B cell (primary cell): ENCODE measurements at regions not wholly inside any gene's neighbourhood (a gene's known extent, or its start where the extent isn't known, plus 50 kb on each side); places are given as distances from the start of the nearest gene placed in this dataset.

Source experiments
- EZH2 ChIP-seq: IDR thresholded peaks from 2 replicates; pipeline ENCODE4 v1.6.1; 2012; ENCODE audit warnings: borderline replicate concordance, low read depth, mild to moderate bottlenecking, moderate library complexity, low read length; ENCODE audit not compliant: insufficient read depth, poor library complexity, severe bottlenecking
- TF ChIP-seq, protein P1 (sequence below): fragments of 200-600 bp; IDR thresholded peaks from one replicate; pipeline ENCODE4 v1.8.0; 2022; ENCODE audit warnings: antibody characterized with exemption, mild to moderate bottlenecking

DNA sequence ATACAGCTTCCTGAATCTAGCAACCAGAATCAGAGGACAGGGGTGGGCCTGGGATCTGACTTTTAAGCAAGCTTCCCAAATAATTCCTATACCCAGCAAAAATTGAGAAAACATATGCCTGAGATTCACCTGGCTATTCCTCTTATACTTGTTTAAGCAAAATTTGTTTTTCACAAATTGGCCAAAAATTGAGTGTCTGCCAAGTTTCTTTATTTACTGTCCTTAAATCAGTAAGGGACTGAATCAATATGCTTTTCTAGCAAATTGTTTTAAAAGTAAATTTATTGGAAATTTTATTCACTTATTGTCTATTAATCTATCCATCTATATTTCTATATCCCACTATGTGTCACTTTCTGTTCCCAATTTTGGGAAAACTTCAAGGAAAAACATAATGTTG is 337.0 kb upstream of the ZNF804A start:
- TF ChIP-seq, protein P1, sequence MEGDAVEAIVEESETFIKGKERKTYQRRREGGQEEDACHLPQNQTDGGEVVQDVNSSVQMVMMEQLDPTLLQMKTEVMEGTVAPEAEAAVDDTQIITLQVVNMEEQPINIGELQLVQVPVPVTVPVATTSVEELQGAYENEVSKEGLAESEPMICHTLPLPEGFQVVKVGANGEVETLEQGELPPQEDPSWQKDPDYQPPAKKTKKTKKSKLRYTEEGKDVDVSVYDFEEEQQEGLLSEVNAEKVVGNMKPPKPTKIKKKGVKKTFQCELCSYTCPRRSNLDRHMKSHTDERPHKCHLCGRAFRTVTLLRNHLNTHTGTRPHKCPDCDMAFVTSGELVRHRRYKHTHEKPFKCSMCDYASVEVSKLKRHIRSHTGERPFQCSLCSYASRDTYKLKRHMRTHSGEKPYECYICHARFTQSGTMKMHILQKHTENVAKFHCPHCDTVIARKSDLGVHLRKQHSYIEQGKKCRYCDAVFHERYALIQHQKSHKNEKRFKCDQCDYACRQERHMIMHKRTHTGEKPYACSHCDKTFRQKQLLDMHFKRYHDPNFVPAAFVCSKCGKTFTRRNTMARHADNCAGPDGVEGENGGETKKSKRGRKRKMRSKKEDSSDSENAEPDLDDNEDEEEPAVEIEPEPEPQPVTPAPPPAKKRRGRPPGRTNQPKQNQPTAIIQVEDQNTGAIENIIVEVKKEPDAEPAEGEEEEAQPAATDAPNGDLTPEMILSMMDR, result no peak
- TF ChIP-seq EZH2, result no peak
